PC-9 (cell line): ENCODE measurements at regions not wholly inside any gene's neighbourhood (a gene's known extent, or its start where the extent isn't known, plus 50 kb on each side); places are given as distances from the start of the nearest gene placed in this dataset.

ENCODE experiments used
- BruUV-seq: library from RNA; stranded (reverse); fragments of 400-500 nt; replicated peaks from 2 replicates; lab custom pipeline; 2021; lab: Mats Ljungman, UMichigan
- CTCF ChIA-PET: fragments of 300-600 bp; sonication (Branson Sonifier 250); formaldehyde crosslinking; loops from one replicate; lab custom pipeline; 2022; ENCODE audit warnings: antibody characterized with exemption; lab: Charles Lee
- POLR2A ChIA-PET: fragments of 300-600 bp; sonication (Branson Sonifier 250); formaldehyde crosslinking; loops from one replicate; lab custom pipeline; 2022; ENCODE audit warnings: antibody characterized with exemption; ENCODE audit not compliant: unreplicated experiment; lab: Charles Lee
- DNase-seq, 2 experiments: peaks; one replicate each; pipeline versions ENCODE4 v3.0.0 to v3.0.0-alpha.2; 2015 to 2022; ENCODE audit warnings: mixed read lengths in 1 of 2
- H2AFZ ChIP-seq: fragments of 200-600 bp; sonication (generic); 2 replicates; pipeline ENCODE4 v1.8.1; 2017; ENCODE audit warnings: antibody characterized with exemption
- H3F3A ChIP-seq: fragments of 200-600 bp; sonication (generic); 2 replicates; pipeline ENCODE4 v1.8.1; 2017; ENCODE audit warnings: antibody characterized with exemption, mild to moderate bottlenecking, low read depth; ENCODE audit not compliant: insufficient read depth
- H3K27ac ChIP-seq: fragments of 200-600 bp; sonication (generic); 2 replicates; pipeline ENCODE4 v1.6.1; 2016; ENCODE audit warnings: mixed run types
- H3K27me3 ChIP-seq: fragments of 200-600 bp; sonication (generic); 2 replicates; pipeline ENCODE4 v1.6.1; 2016; ENCODE audit warnings: low read depth, mixed run types; ENCODE audit not compliant: insufficient read depth
- H3K36me3 ChIP-seq: fragments of 200-600 bp; sonication (generic); 2 replicates; pipeline ENCODE4 v1.6.1; 2016; ENCODE audit warnings: low read depth, mixed run types
- H3K4me1 ChIP-seq: fragments of 200-600 bp; sonication (generic); replicated peaks from 2 replicates; pipeline ENCODE4 v1.6.1; 2016; ENCODE audit warnings: mixed run types; ENCODE audit not compliant: insufficient read depth
- H3K4me2 ChIP-seq: fragments of 200-600 bp; sonication (generic); 2 replicates; pipeline ENCODE4 v1.6.1; 2017; ENCODE audit warnings: mixed run types
- H3K4me3 ChIP-seq: fragments of 200-600 bp; sonication (generic); 2 replicates; pipeline ENCODE4 v1.6.1; 2016; ENCODE audit warnings: mixed run types
- H3K79me2 ChIP-seq: fragments of 200-600 bp; sonication (generic); 2 replicates; pipeline ENCODE4 v1.6.1; 2017; ENCODE audit warnings: low read depth, mixed run types
- H3K9me2 ChIP-seq: fragments of 200-600 bp; sonication (generic); 2 replicates; pipeline ENCODE4 v1.8.1; 2017; ENCODE audit warnings: mild to moderate bottlenecking; ENCODE audit not compliant: insufficient read depth
- H3K9me3 ChIP-seq: fragments of 200-600 bp; sonication (generic); 2 replicates; pipeline ENCODE4 v1.8.1; 2016; ENCODE audit warnings: low read depth; ENCODE audit not compliant: insufficient read depth
- H4K20me1 ChIP-seq: fragments of 200-600 bp; sonication (generic); 2 replicates; pipeline ENCODE4 v1.8.1; 2017; ENCODE audit not compliant: insufficient read depth
- EZH2 ChIP-seq: fragments of 200-600 bp; sonication (generic); IDR thresholded peaks from 2 replicates; pipeline ENCODE4 v1.8.0; 2017; ENCODE audit warnings: antibody characterized with exemption, low read depth
- intact Hi-C: fragments of 100-400 bp; cut with micrococcal nuclease; formaldehyde crosslinking; loops from one replicate; pipeline ENCODE4 v1.10.0; 2022; ENCODE audit not compliant: unreplicated experiment
- TF ChIP-seq, protein P1 (sequence below): fragments of 200-600 bp; sonication (generic); conservative IDR thresholded peaks from 2 replicates; pipeline ENCODE4 v1.6.1; 2017; ENCODE audit warnings: mixed run types, antibody characterized with exemption, mild to moderate bottlenecking, moderate library complexity

DNA sequence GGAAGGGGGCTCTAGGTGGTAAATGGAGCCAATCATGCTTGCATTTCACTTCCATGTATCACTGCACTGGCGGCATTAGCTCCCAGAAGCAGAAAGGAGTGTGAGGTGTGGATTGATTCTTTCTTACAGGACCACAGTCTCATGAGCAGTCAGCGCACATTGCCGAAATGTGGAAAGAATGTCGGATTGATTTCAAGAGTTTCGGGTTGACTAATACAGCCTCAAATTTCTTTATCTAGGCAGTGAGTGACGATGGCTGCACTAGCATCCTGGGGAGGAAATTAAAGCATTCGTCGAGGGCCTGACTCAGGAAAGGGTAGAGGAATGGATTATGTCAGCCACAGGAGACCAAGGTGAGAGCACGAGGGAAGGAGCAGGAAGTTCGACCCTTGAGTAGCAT is 222.8 kb upstream of the CDYL start:
- ChIA-PET POLR2A (no interaction called here), CTCF (no interaction called here)
- intact Hi-C loops = no loop called here
- no TSS peak for BruUV-seq
- DNase-seq = no peak
- Histone ChIP-seq H3K4me1 (no peaks in the 10 kb centered on the region), H3K4me2 (no peak overlapping the region), H3F3A (no peaks in the 10 kb centered on the region), H3K27me3 (no peaks in the 10 kb centered on the region), H3K79me2 (no peaks in the 10 kb centered on the region), H3K36me3 (no peaks in the 10 kb centered on the region), H3K9me2 (no peaks in the 10 kb centered on the region), H2AFZ (no peak overlapping the region), H4K20me1 (no peaks in the 10 kb centered on the region), H3K9me3 (no peaks in the 10 kb centered on the region), H3K27ac (no peak overlapping the region), H3K4me3 (no peak overlapping the region)
- TF ChIP-seq, protein P1, sequence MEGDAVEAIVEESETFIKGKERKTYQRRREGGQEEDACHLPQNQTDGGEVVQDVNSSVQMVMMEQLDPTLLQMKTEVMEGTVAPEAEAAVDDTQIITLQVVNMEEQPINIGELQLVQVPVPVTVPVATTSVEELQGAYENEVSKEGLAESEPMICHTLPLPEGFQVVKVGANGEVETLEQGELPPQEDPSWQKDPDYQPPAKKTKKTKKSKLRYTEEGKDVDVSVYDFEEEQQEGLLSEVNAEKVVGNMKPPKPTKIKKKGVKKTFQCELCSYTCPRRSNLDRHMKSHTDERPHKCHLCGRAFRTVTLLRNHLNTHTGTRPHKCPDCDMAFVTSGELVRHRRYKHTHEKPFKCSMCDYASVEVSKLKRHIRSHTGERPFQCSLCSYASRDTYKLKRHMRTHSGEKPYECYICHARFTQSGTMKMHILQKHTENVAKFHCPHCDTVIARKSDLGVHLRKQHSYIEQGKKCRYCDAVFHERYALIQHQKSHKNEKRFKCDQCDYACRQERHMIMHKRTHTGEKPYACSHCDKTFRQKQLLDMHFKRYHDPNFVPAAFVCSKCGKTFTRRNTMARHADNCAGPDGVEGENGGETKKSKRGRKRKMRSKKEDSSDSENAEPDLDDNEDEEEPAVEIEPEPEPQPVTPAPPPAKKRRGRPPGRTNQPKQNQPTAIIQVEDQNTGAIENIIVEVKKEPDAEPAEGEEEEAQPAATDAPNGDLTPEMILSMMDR = no peak
- no peak for TF ChIP-seq EZH2

DNA sequence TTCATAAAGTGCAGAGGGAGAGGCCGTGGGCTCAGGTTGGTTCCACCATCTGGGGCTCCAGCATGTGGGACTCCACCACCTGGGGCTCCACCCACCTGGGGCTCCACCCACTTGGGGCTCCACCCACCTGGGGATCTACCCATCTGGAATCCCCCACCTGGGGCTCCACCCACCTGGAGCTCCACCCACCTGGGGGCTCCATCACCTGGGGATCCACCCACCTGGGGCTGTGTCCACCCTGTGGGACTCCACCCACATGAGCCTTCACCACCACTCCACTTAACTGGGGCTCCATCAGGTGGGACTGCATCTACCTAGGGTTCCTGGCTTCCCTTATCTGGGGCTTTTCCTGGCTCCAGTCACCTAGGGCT is 226.0 kb upstream of the CDYL start:
- Histone ChIP-seq H3K36me3 (no peaks in the 10 kb centered on the region), H2AFZ (no peak overlapping the region), H3K27ac (no peak overlapping the region), H3K4me3 (no peak overlapping the region), H3K4me2 (no peak overlapping the region), H3K4me1 (no peaks in the 10 kb centered on the region), H3K27me3 (no peaks in the 10 kb centered on the region), H4K20me1 (no peaks in the 10 kb centered on the region), H3K9me2 (no peaks in the 10 kb centered on the region), H3F3A (no peaks in the 10 kb centered on the region), H3K79me2 (no peaks in the 10 kb centered on the region), H3K9me3 (no peaks in the 10 kb centered on the region)
- TF ChIP-seq, protein P1 = no peak
- TF ChIP-seq EZH2 = no peak
- intact Hi-C loops = no loop called here
- no TSS peak for BruUV-seq
- DNase-seq = no peak
- CTCF ChIA-PET = no interaction called here
- POLR2A ChIA-PET = no interaction called here

DNA sequence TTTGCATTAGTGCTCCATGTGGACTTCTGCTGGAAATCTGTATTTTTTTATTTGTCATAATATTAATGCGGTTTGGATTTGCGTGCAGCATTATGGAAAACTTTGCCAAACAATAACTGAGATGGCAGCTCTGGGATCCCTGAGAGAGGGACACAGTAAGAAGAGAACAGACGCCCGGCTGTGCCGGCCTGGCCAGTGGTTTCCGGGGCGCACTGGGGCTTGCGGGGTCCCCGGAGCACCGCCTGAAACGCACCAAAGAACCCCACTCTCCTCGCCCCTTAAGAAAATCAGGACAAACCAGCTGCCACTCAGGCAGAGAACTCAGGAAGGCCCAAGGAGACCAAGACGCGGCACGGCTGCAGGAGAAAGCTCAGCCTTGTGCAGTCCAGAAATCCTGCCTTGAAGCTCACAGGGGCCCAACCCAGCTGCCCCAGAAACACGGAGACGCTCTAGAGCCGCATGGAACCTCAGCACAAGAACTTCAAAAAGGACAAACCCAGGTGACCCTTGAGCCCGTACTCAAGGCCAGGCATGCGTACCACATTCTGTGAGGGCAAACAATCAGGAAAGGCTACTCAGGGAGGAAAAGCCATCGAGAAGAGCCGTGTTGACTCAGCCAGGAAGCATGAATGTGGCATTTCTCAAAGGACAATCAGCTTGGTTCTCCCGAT is 226.5 kb upstream of the CDYL start:
- no TSS peak for BruUV-seq
- no peak for DNase-seq
- H3F3A ChIP-seq = no peaks in the 10 kb centered on the region
- POLR2A ChIA-PET = no interaction called here
- TF ChIP-seq, protein P1 = no peak
- no peak for TF ChIP-seq EZH2
- no peaks in the 10 kb centered on the region for H3K9me3 ChIP-seq
- intact Hi-C loops = no loop called here
- no peak overlapping the region for H3K4me3 ChIP-seq
- H3K27ac ChIP-seq = no peak overlapping the region
- no peaks in the 10 kb centered on the region for H4K20me1 ChIP-seq
- H3K4me2 ChIP-seq = no peak overlapping the region
- CTCF ChIA-PET = no interaction called here
- H3K4me1 ChIP-seq = no peaks in the 10 kb centered on the region
- H2AFZ ChIP-seq = no peak overlapping the region
- no peaks in the 10 kb centered on the region for H3K79me2 ChIP-seq
- H3K36me3 ChIP-seq = no peaks in the 10 kb centered on the region
- no peaks in the 10 kb centered on the region for H3K27me3 ChIP-seq
- no peaks in the 10 kb centered on the region for H3K9me2 ChIP-seq
